ENCODE measurements at regions not wholly inside any gene's neighbourhood (a gene's known extent, or its start where the extent isn't known, plus 50 kb on each side); places are given as distances from the start of the nearest gene placed in this dataset.

DNA sequence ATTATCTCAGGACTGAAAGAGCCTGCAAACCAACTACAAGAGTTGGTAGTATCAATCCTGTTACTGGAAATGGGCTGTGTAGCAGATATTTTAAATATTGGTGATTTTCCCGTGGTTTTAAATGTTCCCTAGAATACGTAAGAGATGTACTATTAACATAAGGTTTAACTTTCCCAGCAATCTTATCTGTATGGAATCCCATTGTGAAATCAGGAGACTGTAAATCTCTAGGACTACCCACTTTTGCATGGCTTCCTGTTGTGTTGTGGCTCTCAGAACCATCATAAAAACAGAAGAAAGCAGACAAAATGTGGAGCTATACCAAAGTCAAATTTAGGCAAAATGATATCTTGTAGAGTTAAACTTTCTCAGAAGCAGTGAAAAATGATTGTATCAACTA, 641.5 kb upstream of the SETBP1 start:
- Histone ChIP-seq H3K9me3 (ENCODE audit: control insufficient read depth, insufficient read depth, low read depth, low read length) (no peaks in the 10 kb centered on the region), H3K27ac (ENCODE audit: extremely low read depth, low read depth, low read length) (no peak overlapping the region), H3K4me1 (ENCODE audit: control insufficient read depth, insufficient read depth, low read length) (no peaks in the 10 kb centered on the region), H3K4me3 (ENCODE audit: low read depth, low read length) (no peak overlapping the region), H3K36me3 (ENCODE audit: control insufficient read depth in 2 of 2, insufficient read depth in 1 of 2, low read length in 2 of 2) (no peaks in the 10 kb centered on the region)
- no peak for TF ChIP-seq SALL2 (tag by site-specific recombination; IDR thresholded peaks at IDR 0.05; ENCODE audit: borderline replicate concordance)
- no peak for TF ChIP-seq ZNF157 (tag by site-specific recombination; IDR thresholded peaks at IDR 0.05)
- no peak for TF ChIP-seq TRIM28 (IDR thresholded peaks at IDR 0.05; ENCODE audit: borderline replicate concordance, low read length)
- no peak for TF ChIP-seq GFI1B (tag by site-specific recombination; IDR thresholded peaks at IDR 0.05)
- no peak for TF ChIP-seq ZNF843 (tag by site-specific recombination; IDR thresholded peaks at IDR 0.05)
- TF ChIP-seq ZNF266 (tag by site-specific recombination; IDR thresholded peaks at IDR 0.05; ENCODE audit: low read depth), result no peak
- no peak for TF ChIP-seq ZNF16 (tag by site-specific recombination; IDR thresholded peaks at IDR 0.05; ENCODE audit: low read depth)
- TF ChIP-seq WT1 (tag by site-specific recombination; IDR thresholded peaks at IDR 0.05), result no peak
- TF ChIP-seq ZNF140 (tag by site-specific recombination; IDR thresholded peaks at IDR 0.05), result no peak
- no peak for TF ChIP-seq ZNF433 (tag by site-specific recombination; IDR thresholded peaks at IDR 0.05; ENCODE audit: low read depth)
- TF ChIP-seq ZNF133 (tag by site-specific recombination; IDR thresholded peaks at IDR 0.05), result no peak
- no peak for TF ChIP-seq GLIS2 (tag by site-specific recombination; IDR thresholded peaks at IDR 0.05)
- no peak for TF ChIP-seq TCF7L2 (IDR thresholded peaks at IDR 0.05; ENCODE audit: borderline replicate concordance, low read depth, low read length)
- TF ChIP-seq SCRT2 (tag by site-specific recombination; IDR thresholded peaks at IDR 0.05), result no peak
- TF ChIP-seq ZNF175 (tag by site-specific recombination; IDR thresholded peaks at IDR 0.05), result no peak
- TF ChIP-seq ZNF335 (tag by site-specific recombination; conservative IDR thresholded peaks at IDR 0.05), result no peak
- TF ChIP-seq HOXC10 (CRISPR knock-in tag; IDR thresholded peaks at IDR 0.05), result no peak
- TF ChIP-seq, protein P1, sequence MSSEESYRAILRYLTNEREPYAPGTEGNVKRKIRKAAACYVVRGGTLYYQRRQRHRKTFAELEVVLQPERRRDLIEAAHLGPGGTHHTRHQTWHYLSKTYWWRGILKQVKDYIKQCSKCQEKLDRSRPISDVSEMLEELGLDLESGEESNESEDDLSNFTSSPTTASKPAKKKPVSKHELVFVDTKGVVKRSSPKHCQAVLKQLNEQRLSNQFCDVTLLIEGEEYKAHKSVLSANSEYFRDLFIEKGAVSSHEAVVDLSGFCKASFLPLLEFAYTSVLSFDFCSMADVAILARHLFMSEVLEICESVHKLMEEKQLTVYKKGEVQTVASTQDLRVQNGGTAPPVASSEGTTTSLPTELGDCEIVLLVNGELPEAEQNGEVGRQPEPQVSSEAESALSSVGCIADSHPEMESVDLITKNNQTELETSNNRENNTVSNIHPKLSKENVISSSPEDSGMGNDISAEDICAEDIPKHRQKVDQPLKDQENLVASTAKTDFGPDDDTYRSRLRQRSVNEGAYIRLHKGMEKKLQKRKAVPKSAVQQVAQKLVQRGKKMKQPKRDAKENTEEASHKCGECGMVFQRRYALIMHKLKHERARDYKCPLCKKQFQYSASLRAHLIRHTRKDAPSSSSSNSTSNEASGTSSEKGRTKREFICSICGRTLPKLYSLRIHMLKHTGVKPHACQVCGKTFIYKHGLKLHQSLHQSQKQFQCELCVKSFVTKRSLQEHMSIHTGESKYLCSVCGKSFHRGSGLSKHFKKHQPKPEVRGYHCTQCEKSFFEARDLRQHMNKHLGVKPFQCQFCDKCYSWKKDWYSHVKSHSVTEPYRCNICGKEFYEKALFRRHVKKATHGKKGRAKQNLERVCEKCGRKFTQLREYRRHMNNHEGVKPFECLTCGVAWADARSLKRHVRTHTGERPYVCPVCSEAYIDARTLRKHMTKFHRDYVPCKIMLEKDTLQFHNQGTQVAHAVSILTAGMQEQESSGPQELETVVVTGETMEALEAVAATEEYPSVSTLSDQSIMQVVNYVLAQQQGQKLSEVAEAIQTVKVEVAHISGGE (tag by site-specific recombination; conservative IDR thresholded peaks at IDR 0.05; ENCODE audit: low read depth), result no peak
- TF ChIP-seq ZNF571 (tag by site-specific recombination; IDR thresholded peaks at IDR 0.05), result no peak
- POLR2A ChIA-PET, result no interaction called here
- CTCF ChIA-PET, result no interaction called here

DNA sequence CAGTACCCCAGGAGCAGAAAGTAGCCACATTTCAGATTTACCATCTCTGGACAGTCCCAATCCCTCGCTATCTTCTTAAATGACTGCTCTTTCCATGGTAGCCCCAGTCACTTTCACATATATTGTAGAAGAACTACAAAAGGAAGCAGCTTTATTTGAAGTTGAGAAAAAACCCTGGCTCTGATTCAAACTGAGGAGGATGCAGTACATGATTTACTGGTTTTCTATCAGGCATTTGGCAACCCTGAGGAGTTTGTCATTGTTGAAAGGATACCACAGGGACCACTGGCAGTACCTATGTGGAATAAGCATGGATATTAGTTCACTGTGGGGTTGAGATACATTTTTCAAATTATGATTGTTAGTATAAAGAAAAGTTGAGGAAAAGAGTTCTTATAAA, 640.9 kb upstream of the SETBP1 start:
- Histone ChIP-seq H3K4me1 (ENCODE audit: control insufficient read depth, insufficient read depth, low read length) (no peaks in the 10 kb centered on the region), H3K9me3 (ENCODE audit: control insufficient read depth, insufficient read depth, low read depth, low read length) (no peaks in the 10 kb centered on the region), H3K27ac (ENCODE audit: extremely low read depth, low read depth, low read length) (no peak overlapping the region), H3K4me3 (ENCODE audit: low read depth, low read length) (no peak overlapping the region), H3K36me3 (ENCODE audit: control insufficient read depth in 2 of 2, insufficient read depth in 1 of 2, low read length in 2 of 2) (no peaks in the 10 kb centered on the region)
- TF ChIP-seq ZNF24 (tag by site-specific recombination; IDR thresholded peaks at IDR 0.05), result no peak
- no peak for TF ChIP-seq KLF10 (tag by site-specific recombination; IDR thresholded peaks at IDR 0.05)
- no peak for TF ChIP-seq ZNF48 (tag by site-specific recombination; IDR thresholded peaks at IDR 0.05)
- no peak for TF ChIP-seq ZNF416 (tag by site-specific recombination; IDR thresholded peaks at IDR 0.05)
- TF ChIP-seq ZNF785 (tag by site-specific recombination; IDR thresholded peaks at IDR 0.05), result no peak
- ChIA-PET POLR2A (no interaction called here), CTCF (interaction anchor here (0.6 kb wide), 1 partner anchor 37 kb away, joined by 3 read pairs; no protein-coding TSS in a partner anchor)

Measured in HEK293 (cell line).